ENCODE measurements at regions not wholly inside any gene's neighbourhood (a gene's known extent, or its start where the extent isn't known, plus 50 kb on each side); places are given as distances from the start of the nearest gene placed in this dataset.

GRCh38 chr1:167145965-167146364 lies 52.1 kb downstream of the STYXL2 start:
- DNase-seq (ENCODE audit: low read depth): no peak

DNA sequence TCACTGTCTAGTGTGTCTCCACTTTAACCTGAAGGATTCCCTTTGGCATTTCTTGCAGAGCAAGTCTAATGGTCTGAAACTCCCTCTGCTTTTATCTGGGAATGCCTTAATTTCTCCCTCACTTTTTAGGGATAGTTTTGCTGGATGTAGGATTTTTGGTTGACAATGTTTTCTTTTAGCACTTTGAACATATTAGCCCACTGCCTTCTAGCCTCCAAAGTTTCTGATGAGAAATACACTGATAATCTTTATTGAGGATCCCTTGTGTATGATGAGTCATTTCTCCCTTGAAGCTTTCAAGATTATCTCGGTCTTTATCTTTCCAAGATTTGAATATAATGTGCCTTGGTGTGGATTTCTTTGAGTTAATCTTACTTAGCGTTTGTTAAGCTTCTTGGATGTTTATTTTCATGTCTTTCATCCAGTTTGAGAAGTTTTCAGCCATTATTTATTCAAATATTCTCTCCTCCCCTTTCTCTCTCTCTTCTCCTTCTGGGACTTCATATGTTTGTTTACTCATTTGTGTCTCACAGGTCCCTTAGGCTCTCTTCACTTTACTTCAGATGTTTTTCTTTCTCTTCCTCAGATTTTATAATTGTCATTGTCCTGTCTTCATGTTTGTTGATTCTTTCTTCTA lies 53.1 kb downstream of the STYXL2 start:
- peak; percentile 35 for DNase-seq (ENCODE audit: low read depth)

GRCh38 chr1:167148421-167148820 lies 54.5 kb downstream of the STYXL2 start:
- DNase-seq (ENCODE audit: low read depth): no peak

GRCh38 chr1:167149793-167150491 lies 56.1 kb downstream of the STYXL2 start:
- DNase-seq (ENCODE audit: low read depth): no peak

DNA sequence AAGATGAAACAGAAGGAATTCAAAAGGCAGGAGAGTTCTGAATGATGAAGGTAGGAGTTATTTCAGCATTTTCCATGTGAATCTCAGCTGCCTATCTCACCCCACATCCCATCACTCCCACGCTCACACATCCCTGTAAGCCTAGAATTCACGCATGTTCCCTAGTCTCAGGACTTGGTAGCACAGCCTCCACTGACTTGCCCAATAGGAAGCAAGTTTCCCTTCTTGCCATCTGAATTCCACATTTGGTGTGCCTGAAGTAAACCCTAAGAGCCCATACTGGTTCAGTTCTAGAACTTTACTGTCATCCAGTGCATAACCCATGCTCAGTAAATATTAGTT lies 56.6 kb downstream of the STYXL2 start:
- no peak for DNase-seq (ENCODE audit: low read depth)

GRCh38 chr1:167152192-167152876 lies 58.5 kb downstream of the STYXL2 start:
- no peak for DNase-seq (ENCODE audit: low read depth)

GRCh38 chr1:167156466-167156865 lies 62.6 kb downstream of the STYXL2 start:
- DNase-seq (ENCODE audit: low read depth): no peak

DNA sequence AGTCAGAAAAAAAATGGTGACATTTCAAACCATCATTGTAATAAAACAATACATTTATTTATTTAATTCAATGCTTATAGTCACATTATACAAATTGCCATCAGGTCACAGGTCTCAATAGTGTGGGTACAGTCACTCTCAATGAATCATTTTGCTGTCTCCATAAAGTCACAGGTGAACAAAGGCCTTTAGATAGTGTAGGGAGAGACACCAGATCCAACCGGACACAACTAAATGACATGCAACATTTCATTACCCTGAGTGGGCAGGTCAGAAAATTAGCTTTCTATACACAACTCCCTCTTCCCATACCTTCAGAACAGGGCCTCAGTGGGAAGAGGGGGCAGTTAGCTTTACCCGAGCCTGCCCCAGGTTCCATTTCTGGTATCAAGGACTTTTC lies 63.2 kb downstream of the STYXL2 start:
- no peak for DNase-seq (ENCODE audit: low read depth)

DNA sequence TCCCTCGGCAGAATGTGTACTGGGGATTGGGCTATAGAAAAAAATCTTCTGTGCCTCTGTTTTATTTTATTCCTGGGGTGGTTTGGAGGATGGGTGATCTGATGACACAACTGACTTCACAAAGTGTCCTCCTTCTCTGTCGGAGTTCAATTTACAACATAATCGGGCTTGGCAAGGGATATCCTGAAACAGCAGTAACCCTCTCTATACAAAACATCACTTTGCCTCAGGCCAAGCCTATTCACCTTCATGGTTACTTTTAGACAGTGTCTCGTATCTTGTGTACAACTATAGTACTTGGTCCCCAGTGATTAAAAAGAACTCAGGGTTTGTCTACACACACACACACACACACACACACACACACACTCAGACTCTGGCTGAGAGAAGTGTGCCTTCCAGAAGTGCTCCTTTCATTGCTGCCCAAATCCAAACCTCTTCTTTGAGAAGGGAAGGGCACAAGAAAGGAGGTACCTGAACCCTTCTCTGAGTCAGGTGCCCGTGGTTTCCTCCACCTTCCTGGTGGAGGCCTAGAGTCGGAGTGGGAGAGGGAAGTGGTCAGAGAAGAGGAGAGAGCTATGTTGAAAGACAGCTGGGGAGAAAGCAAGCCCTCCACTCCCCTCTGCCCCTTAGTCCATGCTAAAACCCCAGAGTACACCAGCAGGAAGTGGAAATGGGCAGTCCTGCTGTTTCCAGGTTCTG lies 62.4 kb upstream of the POU2F1 start:
- no peak for DNase-seq (ENCODE audit: low read depth)

DNA sequence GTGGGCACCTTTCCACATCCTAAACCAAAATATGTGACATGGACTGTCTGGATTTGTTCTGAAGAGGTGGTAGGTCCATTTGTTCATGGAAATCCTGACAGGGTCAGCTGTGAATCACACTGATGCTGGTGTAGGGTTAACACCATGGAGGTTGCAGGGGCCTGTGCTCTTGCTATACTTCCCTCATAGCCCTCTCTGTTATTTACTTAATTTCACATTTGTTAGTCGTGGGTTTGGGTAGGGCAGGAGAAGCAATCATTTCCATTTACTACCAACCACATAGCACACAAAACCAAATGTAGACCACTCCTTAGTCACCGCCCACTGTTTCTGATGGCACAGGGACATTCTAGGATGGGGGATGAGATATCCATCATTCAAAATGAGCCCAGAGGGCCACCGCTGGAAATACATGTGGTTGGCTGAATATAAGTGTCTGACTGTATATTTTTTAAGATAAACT lies 61.8 kb upstream of the POU2F1 start:
- DNase-seq (ENCODE audit: low read depth): no peak

DNA sequence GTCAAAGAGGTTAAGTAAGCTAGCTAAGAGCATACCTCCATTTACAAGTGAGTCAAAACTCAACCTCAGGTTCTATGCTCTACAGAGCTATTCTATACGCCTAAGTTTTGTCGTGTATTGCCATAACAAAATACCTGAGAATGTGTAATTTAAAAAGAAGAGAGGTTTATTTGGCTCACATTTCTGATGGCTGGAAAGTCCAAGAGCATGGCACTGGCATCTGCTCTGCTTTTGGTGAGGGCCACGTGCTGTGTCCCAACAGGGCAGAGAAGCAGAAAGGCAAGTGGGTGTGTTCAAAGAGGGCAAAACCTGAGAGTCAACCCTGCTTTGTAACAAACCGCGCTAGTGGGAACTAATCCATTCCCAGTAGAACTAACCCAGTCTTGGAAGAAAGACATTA lies 60.9 kb upstream of the POU2F1 start:
- no peak for DNase-seq (ENCODE audit: low read depth)

DNA sequence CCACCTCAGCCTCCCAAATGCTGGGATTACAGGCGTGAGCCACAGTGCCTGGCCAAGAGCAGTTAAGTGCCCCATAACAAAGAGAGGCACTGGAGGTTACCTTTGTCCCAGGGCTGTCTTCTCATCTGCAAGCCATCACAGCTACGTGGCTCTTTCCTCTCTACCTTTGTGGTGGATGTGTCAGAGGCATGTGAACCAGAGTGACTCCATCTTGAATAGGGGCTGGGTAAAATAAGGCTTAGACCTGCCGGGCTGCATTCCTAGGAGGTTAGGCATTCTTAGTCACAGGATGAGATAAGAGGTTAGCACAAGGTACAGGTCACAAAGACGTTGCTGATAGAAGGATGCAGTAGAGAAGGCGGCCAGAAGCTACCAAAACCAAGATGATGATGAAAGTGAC lies 59.4 kb upstream of the POU2F1 start:
- DNase-seq (ENCODE audit: low read depth): peak; percentile 78

GRCh38 chr1:167161762-167162161 lies 58.9 kb upstream of the POU2F1 start:
- DNase-seq (ENCODE audit: low read depth): no peak

GRCh38 chr1:167165219-167165618 lies 55.5 kb upstream of the POU2F1 start:
- no peak for DNase-seq (ENCODE audit: low read depth)

- DNase-seq (ENCODE audit: low read depth): peak; percentile 49
Observed at GRCh38 chr1:167165948-167166689, 54.6 kb upstream of the POU2F1 start.

GRCh38 chr1:167166690-167167075 lies 54.0 kb upstream of the POU2F1 start:
- no peak for DNase-seq (ENCODE audit: low read depth)

GRCh38 chr1:167168424-167168823 lies 52.3 kb upstream of the POU2F1 start:
- no peak for DNase-seq (ENCODE audit: low read depth)

DNA sequence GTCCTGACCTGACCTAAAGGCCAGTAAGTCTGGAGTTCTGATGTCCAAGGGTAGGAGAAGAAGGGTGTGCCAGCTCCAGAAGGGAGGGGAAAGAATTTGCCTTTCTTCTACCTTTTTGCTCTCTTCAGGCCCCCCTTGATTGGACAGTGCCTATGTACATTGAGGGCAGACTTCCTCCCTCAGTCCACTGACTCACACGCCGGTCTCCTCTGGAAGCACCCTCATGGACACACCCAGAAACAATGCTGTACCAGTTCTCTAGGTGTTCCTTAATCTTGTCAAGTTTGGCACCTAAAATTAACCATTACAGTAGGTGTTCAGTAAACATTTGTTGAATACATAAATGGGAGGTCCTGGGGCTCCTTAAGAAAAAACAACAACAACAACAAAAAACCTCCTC lies 51.0 kb upstream of the POU2F1 start:
- DNase-seq (ENCODE audit: low read depth): no peak
